Esophagus squamous epithelium (tissue), 4 donors: ENCODE measurements at regions not wholly inside any gene's neighbourhood (a gene's known extent, or its start where the extent isn't known, plus 50 kb on each side); places are given as distances from the start of the nearest gene placed in this dataset.

Experiments used
- POLR2A ChIP-seq, 4 donors: fragments of 450-650 bp; IDR thresholded peaks; one replicate each; pipeline ENCODE4 v1.6.1; 2017; ENCODE audit warnings: antibody characterized with exemption in 4 of 4, mild to moderate bottlenecking in 4 of 4, moderate library complexity in 3 of 4
- TF ChIP-seq, protein P1 (sequence below), 6 experiments: fragments of 450-650 bp in 4 of 6; fragments of 200-600 bp in 2 of 6; sonication (generic) in 2 of 6; IDR thresholded peaks; one replicate each; pipeline ENCODE4 v1.5.1; 2016 to 2019; ENCODE audit warnings: antibody characterized with exemption in 6 of 6, mild to moderate bottlenecking in 4 of 6, moderate library complexity in 4 of 6

DNA sequence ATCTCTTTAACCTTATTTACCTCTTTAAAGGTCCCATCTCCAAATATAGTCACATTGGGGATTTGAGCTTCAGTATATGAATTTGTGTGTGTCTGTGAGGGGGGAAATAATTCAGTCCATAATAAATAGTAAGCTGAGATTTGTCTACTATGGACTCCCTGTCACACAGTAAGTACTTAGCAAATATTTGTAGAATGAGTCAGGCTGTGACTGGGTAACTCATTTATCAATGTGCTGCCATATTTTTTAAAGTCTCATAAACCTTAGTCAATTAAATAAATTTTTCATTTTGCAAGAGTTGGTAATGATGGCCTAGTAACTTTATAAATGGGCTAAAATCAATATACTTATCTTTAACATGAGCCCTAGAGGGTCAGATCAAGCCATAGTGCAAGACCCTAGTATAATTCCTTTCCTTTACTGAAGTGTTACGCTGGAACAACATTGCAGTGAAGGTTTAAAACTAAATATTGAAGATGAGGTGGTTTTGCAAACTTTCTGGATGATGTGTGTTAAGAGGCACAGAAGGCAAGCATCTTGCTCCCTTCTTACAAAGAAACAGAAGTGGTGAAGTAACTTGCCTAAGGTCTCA, 305.1 kb downstream of the KCNRG start:
- TF ChIP-seq POLR2A (IDR thresholded peaks at IDR 0.05) = no peak
- TF ChIP-seq, protein P1, sequence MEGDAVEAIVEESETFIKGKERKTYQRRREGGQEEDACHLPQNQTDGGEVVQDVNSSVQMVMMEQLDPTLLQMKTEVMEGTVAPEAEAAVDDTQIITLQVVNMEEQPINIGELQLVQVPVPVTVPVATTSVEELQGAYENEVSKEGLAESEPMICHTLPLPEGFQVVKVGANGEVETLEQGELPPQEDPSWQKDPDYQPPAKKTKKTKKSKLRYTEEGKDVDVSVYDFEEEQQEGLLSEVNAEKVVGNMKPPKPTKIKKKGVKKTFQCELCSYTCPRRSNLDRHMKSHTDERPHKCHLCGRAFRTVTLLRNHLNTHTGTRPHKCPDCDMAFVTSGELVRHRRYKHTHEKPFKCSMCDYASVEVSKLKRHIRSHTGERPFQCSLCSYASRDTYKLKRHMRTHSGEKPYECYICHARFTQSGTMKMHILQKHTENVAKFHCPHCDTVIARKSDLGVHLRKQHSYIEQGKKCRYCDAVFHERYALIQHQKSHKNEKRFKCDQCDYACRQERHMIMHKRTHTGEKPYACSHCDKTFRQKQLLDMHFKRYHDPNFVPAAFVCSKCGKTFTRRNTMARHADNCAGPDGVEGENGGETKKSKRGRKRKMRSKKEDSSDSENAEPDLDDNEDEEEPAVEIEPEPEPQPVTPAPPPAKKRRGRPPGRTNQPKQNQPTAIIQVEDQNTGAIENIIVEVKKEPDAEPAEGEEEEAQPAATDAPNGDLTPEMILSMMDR (IDR thresholded peaks at IDR 0.05) = no peak
